ENCODE measurements at regions not wholly inside any gene's neighbourhood (a gene's known extent, or its start where the extent isn't known, plus 50 kb on each side); places are given as distances from the start of the nearest gene placed in this dataset.

GRCh38 chr2:223123855-223124610 is 72.0 kb downstream of the KCNE4 start (continued):
- no peak for TF ChIP-seq GABPA (IDR thresholded peaks at IDR 0.05; ENCODE audit: borderline replicate concordance, insufficient read depth, low read length)
- no peak for TF ChIP-seq MAX (IDR thresholded peaks at IDR 0.05)

Data from H1 (cell line).